SH-SY5Y (cell line): ENCODE measurements at regions not wholly inside any gene's neighbourhood (a gene's known extent, or its start where the extent isn't known, plus 50 kb on each side); places are given as distances from the start of the nearest gene placed in this dataset.

Experiments
- GATA2 ChIP-seq: IDR thresholded peaks from 2 replicates; pipeline ENCODE4 v1.6.1; 2011; ENCODE audit warnings: mild to moderate bottlenecking, low read depth, low read length
- GATA3 ChIP-seq: IDR thresholded peaks from 2 replicates; pipeline ENCODE4 v1.6.1; 2011; ENCODE audit warnings: low read depth, mild to moderate bottlenecking, low read length, moderate library complexity

DNA sequence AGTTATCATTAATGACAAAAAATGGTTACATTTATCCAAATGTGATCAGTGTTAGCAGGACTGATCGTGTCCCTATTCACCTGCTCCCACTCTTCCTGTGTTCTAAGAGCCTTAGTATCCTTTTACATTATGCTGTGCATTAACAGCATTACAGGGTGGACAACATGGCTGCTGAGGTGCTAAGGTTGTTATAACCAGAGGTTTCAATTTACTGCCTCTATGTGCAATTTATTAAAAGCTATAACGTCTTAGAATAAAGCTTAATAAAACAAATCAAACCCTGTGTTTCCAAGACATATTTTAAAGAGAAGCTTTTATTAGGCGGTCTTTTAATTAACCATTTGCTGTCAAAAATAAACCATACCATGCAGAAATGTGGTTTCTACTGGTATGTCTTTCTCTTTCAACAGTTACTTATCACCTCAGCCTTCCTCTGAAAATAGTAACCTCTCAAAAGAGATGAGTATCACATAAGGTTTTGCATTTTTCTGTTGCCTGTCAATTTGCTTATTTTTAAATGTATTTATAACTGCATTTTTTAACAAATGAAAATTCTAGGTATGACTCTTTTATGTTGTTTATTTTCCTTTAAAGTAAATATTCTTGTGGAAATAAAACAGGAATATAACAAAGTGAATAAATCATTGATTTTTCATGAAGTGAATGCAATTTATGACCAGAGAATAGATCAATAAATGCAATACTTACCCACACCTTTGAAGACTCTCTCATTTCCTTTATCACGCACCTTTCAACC lies 849.8 kb upstream of the SORCS1 start:
- TF ChIP-seq GATA3 (no peak), GATA2 (no peak)

- no peak for TF ChIP-seq GATA2
- TF ChIP-seq GATA3: no peak
Measured at GRCh38 chr10:108005627-108006026, 841.1 kb upstream of the SORCS1 start.

GRCh38 chr10:108003576-108003975 lies 839.1 kb upstream of the SORCS1 start:
- no peak for TF ChIP-seq GATA2
- no peak for TF ChIP-seq GATA3

GRCh38 chr10:108003061-108003460 lies 838.6 kb upstream of the SORCS1 start:
- no peak for TF ChIP-seq GATA2
- no peak for TF ChIP-seq GATA3

DNA sequence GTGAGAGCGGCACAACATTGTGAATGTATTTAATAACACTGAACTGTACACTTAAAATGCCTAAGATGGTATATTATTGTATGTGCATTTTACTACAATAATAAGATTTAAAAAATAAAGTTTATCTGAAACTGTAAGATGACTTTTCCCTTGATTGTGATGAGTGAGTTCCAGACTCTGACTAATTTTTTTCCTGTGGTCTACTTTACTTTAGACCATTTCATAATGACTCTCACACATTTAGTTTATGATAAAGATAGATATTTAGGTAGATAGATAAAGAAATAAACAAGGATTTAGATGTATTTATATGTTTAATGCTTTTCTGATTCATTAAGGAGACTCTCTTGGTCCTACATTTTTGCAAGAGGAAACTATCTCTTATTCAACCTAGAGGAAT lies 835.9 kb upstream of the SORCS1 start:
- TF ChIP-seq GATA3 (no peak), GATA2 (no peak)

DNA sequence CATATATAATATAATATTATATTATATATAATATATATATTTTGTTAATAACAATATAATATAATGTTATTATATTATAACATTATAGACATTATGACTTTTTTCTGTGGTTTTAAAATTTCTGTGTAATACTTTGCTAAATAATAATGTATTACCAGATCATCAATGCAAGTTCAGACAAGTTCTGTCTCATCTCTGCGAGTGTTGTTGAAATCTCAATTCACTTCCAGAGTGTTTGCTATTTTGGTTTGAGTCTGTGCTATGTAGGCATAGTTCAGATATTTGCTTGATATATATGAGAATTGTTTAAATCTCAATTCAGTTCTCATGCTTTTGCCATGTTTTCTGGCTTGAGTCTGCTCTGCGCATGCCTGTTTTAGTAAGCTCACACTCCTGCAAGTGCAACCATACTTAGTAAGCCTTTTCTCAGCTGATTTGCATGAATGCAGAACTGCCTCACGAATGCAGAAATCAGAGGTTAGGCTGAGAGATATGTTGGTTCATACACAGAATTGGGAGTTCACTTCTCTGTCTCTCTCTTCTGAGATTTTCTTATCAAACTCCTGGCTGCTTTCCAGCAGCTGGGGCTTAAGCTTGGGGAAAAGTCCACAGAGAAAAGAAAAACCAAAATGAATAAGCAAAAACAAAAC lies 830.2 kb upstream of the SORCS1 start:
- TF ChIP-seq GATA2: no peak
- TF ChIP-seq GATA3: no peak

DNA sequence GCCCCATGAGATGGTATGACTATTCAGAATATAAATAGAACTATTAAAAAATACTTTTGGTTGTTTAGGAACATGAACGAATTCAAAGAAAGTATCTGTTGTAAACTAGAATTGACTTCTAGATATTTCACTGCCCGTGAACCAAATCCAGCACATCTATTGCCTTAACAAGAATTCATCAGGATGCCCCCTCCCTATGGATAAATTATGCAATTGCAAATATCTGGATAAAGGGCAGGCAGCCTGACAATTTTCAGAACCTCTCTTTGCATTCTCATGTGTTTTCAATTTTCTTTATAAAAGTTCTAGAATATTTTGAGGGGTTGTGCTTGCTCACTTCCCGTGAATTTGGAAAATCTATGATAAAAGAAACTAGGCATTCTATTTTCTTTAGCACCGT lies 822.1 kb upstream of the SORCS1 start:
- TF ChIP-seq GATA2 (no peak), GATA3 (no peak)

- no peak for TF ChIP-seq GATA3
Measured at GRCh38 chr10:107984581-107984980, 820.1 kb upstream of the SORCS1 start.

DNA sequence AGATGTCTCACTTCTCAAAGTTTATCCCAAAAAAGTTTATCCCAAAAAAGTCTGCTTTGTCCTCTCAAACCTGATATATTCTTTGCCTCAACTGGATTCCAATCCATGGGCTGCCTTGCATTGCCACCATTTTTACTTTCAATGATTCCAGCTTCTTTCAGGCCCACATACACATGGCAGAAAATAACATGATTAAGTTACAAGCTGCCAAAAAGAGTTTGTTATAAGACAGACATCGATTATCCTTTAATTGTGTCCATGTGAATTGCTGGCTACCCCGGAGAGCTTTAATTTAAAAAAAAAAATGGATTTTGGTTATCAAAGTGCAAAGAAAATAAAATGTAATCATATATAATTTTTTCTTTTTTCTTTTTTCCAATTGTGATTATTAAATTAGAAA lies 819.6 kb upstream of the SORCS1 start:
- TF ChIP-seq GATA2 (no peak), GATA3 (no peak)

DNA sequence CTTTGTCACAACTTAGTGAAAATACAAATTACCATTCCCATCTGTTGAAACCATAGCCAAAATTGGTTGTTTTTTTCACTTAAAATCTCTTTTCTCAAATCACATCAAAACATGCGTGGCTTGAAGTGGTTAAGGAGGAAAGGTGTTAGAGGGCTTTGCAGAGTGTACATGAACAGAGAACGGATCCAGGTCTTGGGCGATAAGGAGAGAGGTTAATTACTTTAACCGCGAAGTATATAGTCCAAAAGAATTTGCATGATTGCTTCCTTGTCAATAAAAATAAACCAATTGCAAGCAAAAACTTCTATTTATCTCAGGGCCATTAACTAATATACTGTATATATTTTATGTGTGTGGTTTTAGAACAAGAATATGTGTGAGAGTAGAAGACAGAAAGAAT lies 813.9 kb upstream of the SORCS1 start:
- no peak for TF ChIP-seq GATA2
- TF ChIP-seq GATA3: no peak

DNA sequence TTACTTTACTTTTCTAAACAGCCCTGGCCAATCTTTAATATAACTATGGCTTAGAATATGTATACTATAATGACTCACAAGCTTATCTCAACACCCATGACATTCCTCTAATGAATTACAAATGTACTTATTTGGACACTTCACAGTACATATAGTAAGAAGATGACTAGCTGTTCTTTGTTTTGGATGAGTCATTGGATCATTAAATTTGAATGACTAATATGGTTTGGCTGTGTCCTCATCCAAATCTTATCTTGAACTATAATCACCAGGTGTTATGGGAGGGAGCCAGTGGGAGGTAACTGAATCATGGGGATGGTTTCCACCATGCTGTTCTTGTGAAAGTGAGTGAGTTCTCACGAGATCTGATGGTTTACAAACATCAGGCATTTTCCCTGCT lies 807.5 kb upstream of the SORCS1 start:
- TF ChIP-seq GATA2: no peak
- TF ChIP-seq GATA3: no peak

DNA sequence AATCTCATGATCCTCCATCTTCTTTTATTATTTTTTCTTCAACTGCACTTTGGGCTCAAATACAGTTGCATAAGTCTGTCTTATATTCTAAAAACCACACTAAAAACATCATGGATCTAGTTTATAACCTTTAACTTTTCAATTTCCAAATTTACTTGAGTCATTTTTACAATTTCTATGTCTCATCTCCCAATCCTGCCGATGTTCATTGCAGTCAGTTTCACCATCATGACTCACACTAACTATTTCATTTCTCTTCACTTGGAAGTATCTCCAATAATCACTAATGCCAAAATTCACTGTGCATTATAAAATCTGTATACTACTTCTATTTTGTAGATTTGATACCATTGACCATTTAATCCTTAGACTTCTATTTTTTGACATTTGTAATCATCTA lies 806.9 kb upstream of the SORCS1 start:
- TF ChIP-seq GATA2 (no peak), GATA3 (no peak)

- no peak for TF ChIP-seq GATA2
- TF ChIP-seq GATA3: no peak
Measured at GRCh38 chr10:107970512-107970911, 806.0 kb upstream of the SORCS1 start.

- TF ChIP-seq GATA2: no peak
- TF ChIP-seq GATA3: no peak
Measured at GRCh38 chr10:107969936-107970335, 805.4 kb upstream of the SORCS1 start.

DNA sequence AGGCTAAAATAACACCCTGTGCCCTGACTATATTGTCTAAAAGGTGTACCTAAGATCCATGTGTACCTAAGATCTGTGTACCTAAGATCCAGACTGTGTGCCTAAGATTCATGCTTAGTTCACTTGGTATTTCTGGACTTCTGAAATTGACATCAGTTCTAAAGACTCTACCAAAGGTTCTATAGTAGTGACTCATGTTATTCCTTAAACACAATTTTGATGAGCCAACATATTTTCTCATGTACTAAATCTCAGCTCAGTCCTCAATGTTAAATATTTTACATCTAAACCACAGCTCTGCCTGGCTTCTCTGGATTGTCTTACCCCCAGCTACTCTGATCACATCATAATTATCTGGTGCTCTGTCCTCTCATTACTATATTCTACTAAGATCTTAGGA lies 802.3 kb upstream of the SORCS1 start:
- TF ChIP-seq GATA3 (no peak), GATA2 (no peak)
